Peyer's patch (tissue), 4 donors: ENCODE measurements at regions not wholly inside any gene's neighbourhood (a gene's known extent, or its start where the extent isn't known, plus 50 kb on each side); places are given as distances from the start of the nearest gene placed in this dataset.

Source experiments
- CTCF ChIP-seq, 6 experiments: fragments of 450-650 bp in 4 of 6; fragments of 200-600 bp in 2 of 6; sonication (generic) in 1 of 6; IDR thresholded peaks; one replicate each; pipeline ENCODE4 v1.5.1; 2017 to 2019; ENCODE audit warnings: antibody characterized with exemption in 6 of 6, mild to moderate bottlenecking in 3 of 6, moderate library complexity in 1 of 6
- POLR2A ChIP-seq, 2 donors: fragments of 450-650 bp; IDR thresholded peaks; one replicate each; pipeline ENCODE4 v1.5.1; 2017; ENCODE audit warnings: antibody characterized with exemption in 2 of 2, mild to moderate bottlenecking in 2 of 2, moderate library complexity in 2 of 2

- no peak for TF ChIP-seq CTCF (IDR thresholded peaks at IDR 0.05)
- TF ChIP-seq POLR2A (IDR thresholded peaks at IDR 0.05) = no peak
Observed at GRCh38 chr5:164578401-164578800, 1073.0 kb downstream of the MAT2B start.
